ENCODE measurements at regions not wholly inside any gene's neighbourhood (a gene's known extent, or its start where the extent isn't known, plus 50 kb on each side); places are given as distances from the start of the nearest gene placed in this dataset.

DNA sequence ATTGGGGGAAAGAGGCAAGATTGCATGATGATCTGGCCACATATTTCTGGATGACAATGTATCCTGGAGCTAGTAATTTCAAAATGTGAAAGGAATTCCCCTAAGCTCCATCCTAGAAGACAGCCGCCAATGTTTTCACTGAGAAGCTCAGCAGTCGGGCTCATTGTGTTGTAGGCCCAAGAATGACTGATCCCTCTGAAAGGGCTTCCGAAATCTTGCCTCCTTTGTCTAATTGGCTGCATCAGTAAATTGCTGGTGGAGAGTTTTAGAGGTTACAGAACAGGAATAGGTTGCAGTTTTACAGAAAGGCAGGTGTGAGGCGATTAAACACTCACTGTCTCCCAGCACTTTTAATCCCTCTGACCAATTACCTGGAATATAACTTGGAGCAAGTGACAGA is 464.1 kb upstream of the SALL1 start:
- Histone ChIP-seq H3K27me3 (no peaks in the 10 kb centered on the region), H3K27ac (no peak overlapping the region), H3K36me3 (no peaks in the 10 kb centered on the region), H3K4me1 (no peaks in the 10 kb centered on the region), H3K4me3 (no peak overlapping the region), H3K9me3 (no peaks in the 10 kb centered on the region)
- intact Hi-C loops (cut with DNase I; ENCODE audit: low total_unique reads), result no loop called here
- TF ChIP-seq, protein P1, sequence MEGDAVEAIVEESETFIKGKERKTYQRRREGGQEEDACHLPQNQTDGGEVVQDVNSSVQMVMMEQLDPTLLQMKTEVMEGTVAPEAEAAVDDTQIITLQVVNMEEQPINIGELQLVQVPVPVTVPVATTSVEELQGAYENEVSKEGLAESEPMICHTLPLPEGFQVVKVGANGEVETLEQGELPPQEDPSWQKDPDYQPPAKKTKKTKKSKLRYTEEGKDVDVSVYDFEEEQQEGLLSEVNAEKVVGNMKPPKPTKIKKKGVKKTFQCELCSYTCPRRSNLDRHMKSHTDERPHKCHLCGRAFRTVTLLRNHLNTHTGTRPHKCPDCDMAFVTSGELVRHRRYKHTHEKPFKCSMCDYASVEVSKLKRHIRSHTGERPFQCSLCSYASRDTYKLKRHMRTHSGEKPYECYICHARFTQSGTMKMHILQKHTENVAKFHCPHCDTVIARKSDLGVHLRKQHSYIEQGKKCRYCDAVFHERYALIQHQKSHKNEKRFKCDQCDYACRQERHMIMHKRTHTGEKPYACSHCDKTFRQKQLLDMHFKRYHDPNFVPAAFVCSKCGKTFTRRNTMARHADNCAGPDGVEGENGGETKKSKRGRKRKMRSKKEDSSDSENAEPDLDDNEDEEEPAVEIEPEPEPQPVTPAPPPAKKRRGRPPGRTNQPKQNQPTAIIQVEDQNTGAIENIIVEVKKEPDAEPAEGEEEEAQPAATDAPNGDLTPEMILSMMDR (IDR thresholded peaks at IDR 0.05), result no peak
- no peak for TF ChIP-seq POLR2A (IDR thresholded peaks at IDR 0.05)
- no peak for DNase-seq

DNA sequence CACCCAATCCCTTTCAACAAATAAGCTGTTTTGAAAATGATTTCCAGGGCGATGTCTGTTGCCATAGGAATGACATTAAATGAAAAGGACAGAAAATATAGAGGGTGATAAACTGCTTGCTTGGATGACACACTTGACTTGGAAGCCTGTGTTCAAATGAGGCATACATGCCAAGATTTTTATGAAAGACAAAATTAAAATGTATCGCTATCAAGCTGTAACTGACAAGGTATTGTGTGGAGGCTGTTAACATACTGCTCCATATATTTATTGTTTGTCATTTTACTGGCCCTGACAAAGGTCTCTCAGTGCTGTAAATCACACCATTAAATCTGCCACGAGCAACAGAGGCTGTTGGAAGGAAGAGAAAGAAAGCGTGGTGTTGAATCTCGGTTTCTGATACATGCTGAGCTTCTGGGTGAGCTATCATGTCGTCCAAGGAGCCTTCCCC is 456.2 kb upstream of the SALL1 start:
- no peak overlapping the region for H3K27ac ChIP-seq
- H3K36me3 ChIP-seq, result no peaks in the 10 kb centered on the region
- no peak for TF ChIP-seq POLR2A (IDR thresholded peaks at IDR 0.05)
- TF ChIP-seq, protein P1 (IDR thresholded peaks at IDR 0.05), result no peak
- no peak overlapping the region for H3K4me3 ChIP-seq
- no peaks in the 10 kb centered on the region for H3K4me1 ChIP-seq
- peak in 1 of 2 donors; percentile 24 for DNase-seq
- no peaks in the 10 kb centered on the region for H3K9me3 ChIP-seq
- intact Hi-C loops (cut with DNase I; ENCODE audit: low total_unique reads), result no loop called here
- no peaks in the 10 kb centered on the region for H3K27me3 ChIP-seq

DNA sequence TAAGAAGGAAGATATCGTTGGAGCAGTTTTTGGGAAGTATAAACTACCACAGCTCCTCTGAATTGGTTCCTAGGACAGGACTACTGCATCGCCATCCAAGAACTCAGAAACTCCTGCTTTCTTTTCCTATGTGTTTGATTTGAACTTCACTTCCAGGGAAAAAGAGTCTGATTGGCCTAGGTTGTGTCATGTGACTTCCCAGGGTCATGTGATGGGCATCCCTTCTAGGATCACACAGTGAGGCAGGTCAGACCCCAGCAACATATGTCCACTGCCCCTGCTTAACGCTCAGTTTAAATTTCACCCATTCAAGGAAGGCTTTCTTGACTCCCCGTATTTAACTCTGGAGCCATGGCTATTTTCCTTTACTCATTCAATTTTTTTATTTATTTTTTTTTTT is 445.2 kb upstream of the SALL1 start:
- intact Hi-C loops (cut with DNase I; ENCODE audit: low total_unique reads), result no loop called here
- Histone ChIP-seq H3K4me1 (no peaks in the 10 kb centered on the region), H3K4me3 (no peak overlapping the region), H3K36me3 (no peaks in the 10 kb centered on the region), H3K27me3 (no peaks in the 10 kb centered on the region), H3K27ac (no peak overlapping the region), H3K9me3 (no peaks in the 10 kb centered on the region)
- DNase-seq, result no peak
- no peak for TF ChIP-seq POLR2A (IDR thresholded peaks at IDR 0.05)
- TF ChIP-seq, protein P1 (IDR thresholded peaks at IDR 0.05), result no peak

DNA sequence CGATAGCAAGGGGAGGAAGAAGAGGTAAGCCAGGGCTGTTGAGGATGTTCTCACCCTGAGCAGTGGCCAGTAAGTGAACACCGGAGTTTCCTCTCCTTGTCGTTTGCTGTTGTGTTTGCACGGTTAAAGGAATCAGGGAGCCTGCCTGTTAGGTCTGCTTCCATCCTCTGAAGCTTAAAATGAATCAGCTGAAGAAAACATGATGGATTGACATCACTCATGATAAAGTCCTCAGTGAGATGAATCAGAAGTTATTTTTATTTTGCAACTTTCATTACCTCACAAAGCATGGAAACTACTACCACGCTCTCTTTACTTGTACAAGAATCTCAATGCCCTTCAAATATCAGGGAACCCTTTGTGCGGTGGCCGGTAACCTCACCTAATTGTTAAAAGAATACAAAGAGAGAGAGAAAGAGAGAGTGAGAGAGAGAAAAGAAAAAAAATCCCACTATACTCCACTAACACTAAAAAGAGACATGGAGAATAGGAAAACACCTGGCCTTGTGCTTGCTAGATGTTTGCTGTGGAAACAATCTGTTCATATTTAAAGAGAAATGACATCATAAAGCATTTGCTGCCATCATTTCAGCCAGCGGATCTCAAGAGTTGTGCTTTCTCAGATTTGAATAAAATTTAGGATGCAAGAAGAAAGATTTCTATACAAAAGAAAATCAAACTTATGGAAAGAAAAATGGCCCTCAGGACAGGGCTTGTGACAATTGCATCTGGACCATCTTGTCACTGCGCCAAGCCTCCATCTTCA is 441.6 kb upstream of the SALL1 start:
- H3K27me3 ChIP-seq, result no peaks in the 10 kb centered on the region
- no peak overlapping the region for H3K27ac ChIP-seq
- no peak for DNase-seq
- no peak overlapping the region for H3K4me3 ChIP-seq
- H3K4me1 ChIP-seq, result no peaks in the 10 kb centered on the region
- intact Hi-C loops (cut with DNase I; ENCODE audit: low total_unique reads), result no loop called here
- no peaks in the 10 kb centered on the region for H3K36me3 ChIP-seq
- H3K9me3 ChIP-seq, result no peaks in the 10 kb centered on the region
- TF ChIP-seq, protein P1 (IDR thresholded peaks at IDR 0.05), result no peak
- TF ChIP-seq POLR2A (IDR thresholded peaks at IDR 0.05), result no peak

DNA sequence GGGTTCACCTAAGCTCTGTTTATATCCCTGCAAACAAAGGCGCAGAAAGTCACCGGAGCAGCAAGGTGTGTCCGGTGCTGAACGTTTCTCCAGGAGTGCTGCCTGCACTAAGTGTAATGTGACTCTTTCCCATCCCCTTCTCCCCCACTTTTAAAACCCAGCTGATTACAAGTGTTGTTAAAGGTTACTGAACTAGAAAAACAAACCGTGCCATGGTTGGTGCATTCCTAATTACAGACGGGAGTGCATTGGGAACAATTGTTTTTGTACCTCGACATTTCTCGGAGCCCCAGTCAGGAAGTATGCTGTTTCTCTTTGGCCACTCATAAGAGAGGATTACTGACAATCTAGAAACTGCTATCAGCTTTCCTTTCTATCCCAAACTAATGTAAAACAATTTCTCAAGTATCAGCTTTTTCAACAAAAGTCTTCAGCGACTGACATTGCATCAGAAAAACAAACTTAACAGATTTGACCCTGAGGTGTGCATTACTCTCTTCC is 441.0 kb upstream of the SALL1 start:
- no peaks in the 10 kb centered on the region for H3K9me3 ChIP-seq
- H3K4me3 ChIP-seq, result no peak overlapping the region
- H3K36me3 ChIP-seq, result no peaks in the 10 kb centered on the region
- H3K4me1 ChIP-seq, result no peaks in the 10 kb centered on the region
- no peaks in the 10 kb centered on the region for H3K27me3 ChIP-seq
- no peak for DNase-seq
- no peak for TF ChIP-seq POLR2A (IDR thresholded peaks at IDR 0.05)
- TF ChIP-seq, protein P1 (IDR thresholded peaks at IDR 0.05), result no peak
- H3K27ac ChIP-seq, result no peak overlapping the region
- intact Hi-C loops (cut with DNase I; ENCODE audit: low total_unique reads), result no loop called here

Measured in uterus (tissue), 3 donors.